Activated naive CD4-positive, alpha-beta T cell treated with anti-CD3 and anti-CD28 coated beads, Interleukin-2, amount 50 U/mL, for 24 hours (primary cell): ENCODE measurements at regions not wholly inside any gene's neighbourhood (a gene's known extent, or its start where the extent isn't known, plus 50 kb on each side); places are given as distances from the start of the nearest gene placed in this dataset.
"Not testable (repeated sequence)": the region's sequence is repeated elsewhere in the genome, so short reads cannot be mapped to it uniquely, and the experiment has no call there.

ENCODE experiments used
- H3K27ac Mint-ChIP-seq: one replicate; pipeline ENCODE4 v1.8.0; 2021; ENCODE audit warnings: mild to moderate bottlenecking, mixed read lengths
- H3K27me3 Mint-ChIP-seq: one replicate; pipeline ENCODE4 v1.8.0; 2021; ENCODE audit warnings: mixed read lengths
- H3K36me3 Mint-ChIP-seq: one replicate; pipeline ENCODE4 v1.8.0; 2021; ENCODE audit warnings: mixed read lengths
- H3K4me1 Mint-ChIP-seq: one replicate; pipeline ENCODE4 v1.8.0; 2021; ENCODE audit warnings: mixed read lengths
- H3K4me3 Mint-ChIP-seq: one replicate; pipeline ENCODE4 v1.8.0; 2021; ENCODE audit warnings: mild to moderate bottlenecking, mixed read lengths
- H3K9me3 Mint-ChIP-seq: one replicate; pipeline ENCODE4 v1.8.0; 2021; ENCODE audit warnings: mixed read lengths

GRCh38 chr9:27660148-27660547, 86.9 kb upstream of the C9orf72 start:
- no peak overlapping the region for H3K4me3 Mint-ChIP-seq
- no peaks in the 10 kb centered on the region for H3K9me3 Mint-ChIP-seq
- H3K27me3 Mint-ChIP-seq: peaks cover 6% of the 10 kb centered on the region
- H3K27ac Mint-ChIP-seq: no peak overlapping the region
- H3K36me3 Mint-ChIP-seq: no peaks in the 10 kb centered on the region
- no peaks in the 10 kb centered on the region for H3K4me1 Mint-ChIP-seq

- H3K4me1 Mint-ChIP-seq: no peaks in the 10 kb centered on the region
- no peaks in the 10 kb centered on the region for H3K9me3 Mint-ChIP-seq
- no peak overlapping the region for H3K27ac Mint-ChIP-seq
- H3K4me3 Mint-ChIP-seq: no peak overlapping the region
- H3K27me3 Mint-ChIP-seq: peaks cover 6% of the 10 kb centered on the region
- H3K36me3 Mint-ChIP-seq: no peaks in the 10 kb centered on the region
Measured at GRCh38 chr9:27663526-27663925, 90.2 kb upstream of the C9orf72 start.

GRCh38 chr9:27664121-27664779, 91.0 kb upstream of the C9orf72 start:
- Mint-ChIP-seq H3K4me1 (no peaks in the 10 kb centered on the region), H3K27me3 (peaks cover 6% of the 10 kb centered on the region), H3K4me3 (no peak overlapping the region), H3K36me3 (no peaks in the 10 kb centered on the region), H3K9me3 (no peaks in the 10 kb centered on the region), H3K27ac (no peak overlapping the region)

- H3K9me3 Mint-ChIP-seq: no peaks in the 10 kb centered on the region
- H3K4me1 Mint-ChIP-seq: no peaks in the 10 kb centered on the region
- H3K27me3 Mint-ChIP-seq: peaks cover 6% of the 10 kb centered on the region
- no peak overlapping the region for H3K27ac Mint-ChIP-seq
- no peaks in the 10 kb centered on the region for H3K36me3 Mint-ChIP-seq
- H3K4me3 Mint-ChIP-seq: no peak overlapping the region
Measured at GRCh38 chr9:27665136-27665535, 91.9 kb upstream of the C9orf72 start.

- H3K27ac Mint-ChIP-seq: no peak overlapping the region
Measured at GRCh38 chr9:27668280-27668679, 95.0 kb upstream of the C9orf72 start.

GRCh38 chr9:27671636-27672035, 98.4 kb upstream of the C9orf72 start:
- H3K27ac Mint-ChIP-seq: no peak overlapping the region
- no peak overlapping the region for H3K4me3 Mint-ChIP-seq
- H3K27me3 Mint-ChIP-seq: no peaks in the 10 kb centered on the region
- H3K36me3 Mint-ChIP-seq: no peaks in the 10 kb centered on the region
- no peaks in the 10 kb centered on the region for H3K4me1 Mint-ChIP-seq
- H3K9me3 Mint-ChIP-seq: no peaks in the 10 kb centered on the region

More at GRCh38 chr9:27668280-27668679, 95.0 kb upstream of the C9orf72 start:
- H3K27me3 Mint-ChIP-seq: peaks cover 4% of the 10 kb centered on the region
- H3K36me3 Mint-ChIP-seq: no peaks in the 10 kb centered on the region
- H3K4me1 Mint-ChIP-seq: no peaks in the 10 kb centered on the region
- no peak overlapping the region for H3K4me3 Mint-ChIP-seq
- no peaks in the 10 kb centered on the region for H3K9me3 Mint-ChIP-seq

- H3K36me3 Mint-ChIP-seq: no peaks in the 10 kb centered on the region
- no peak overlapping the region for H3K27ac Mint-ChIP-seq
- no peaks in the 10 kb centered on the region for H3K9me3 Mint-ChIP-seq
- H3K4me3 Mint-ChIP-seq: no peak overlapping the region
- no peaks in the 10 kb centered on the region for H3K4me1 Mint-ChIP-seq
- no peaks in the 10 kb centered on the region for H3K27me3 Mint-ChIP-seq
Measured at GRCh38 chr9:27672718-27673117, 99.4 kb upstream of the C9orf72 start.

GRCh38 chr9:27673641-27674040, 100.4 kb upstream of the C9orf72 start:
- no peak overlapping the region for H3K4me3 Mint-ChIP-seq
- no peaks in the 10 kb centered on the region for H3K9me3 Mint-ChIP-seq
- H3K36me3 Mint-ChIP-seq: no peaks in the 10 kb centered on the region
- H3K27ac Mint-ChIP-seq: no peak overlapping the region
- H3K4me1 Mint-ChIP-seq: no peaks in the 10 kb centered on the region
- H3K27me3 Mint-ChIP-seq: no peaks in the 10 kb centered on the region

- no peak overlapping the region for H3K4me3 Mint-ChIP-seq
- no peaks in the 10 kb centered on the region for H3K27me3 Mint-ChIP-seq
- no peaks in the 10 kb centered on the region for H3K4me1 Mint-ChIP-seq
- H3K36me3 Mint-ChIP-seq: no peaks in the 10 kb centered on the region
- H3K27ac Mint-ChIP-seq: no peak overlapping the region
- H3K9me3 Mint-ChIP-seq: no peaks in the 10 kb centered on the region
Measured at GRCh38 chr9:27675354-27675753, 102.1 kb upstream of the C9orf72 start.

GRCh38 chr9:27676827-27677226, 103.5 kb upstream of the C9orf72 start:
- Mint-ChIP-seq H3K36me3 (no peaks in the 10 kb centered on the region), H3K27me3 (no peaks in the 10 kb centered on the region), H3K4me3 (no peak overlapping the region), H3K4me1 (no peaks in the 10 kb centered on the region), H3K9me3 (no peaks in the 10 kb centered on the region), H3K27ac (no peak overlapping the region)

GRCh38 chr9:27679338-27679737, 106.1 kb upstream of the C9orf72 start:
- no peaks in the 10 kb centered on the region for H3K27me3 Mint-ChIP-seq
- H3K9me3 Mint-ChIP-seq: no peaks in the 10 kb centered on the region
- no peak overlapping the region for H3K27ac Mint-ChIP-seq
- no peaks in the 10 kb centered on the region for H3K36me3 Mint-ChIP-seq
- no peaks in the 10 kb centered on the region for H3K4me1 Mint-ChIP-seq
- H3K4me3 Mint-ChIP-seq: no peak overlapping the region

- Mint-ChIP-seq H3K27ac (no peak overlapping the region), H3K4me1 (no peaks in the 10 kb centered on the region), H3K9me3 (no peaks in the 10 kb centered on the region), H3K27me3 (no peaks in the 10 kb centered on the region), H3K36me3 (no peaks in the 10 kb centered on the region), H3K4me3 (no peak overlapping the region)
Measured at GRCh38 chr9:27683181-27683580, 109.9 kb upstream of the C9orf72 start.

GRCh38 chr9:27688954-27689353, 115.7 kb upstream of the C9orf72 start:
- H3K4me3 Mint-ChIP-seq: no peak overlapping the region
- H3K27me3 Mint-ChIP-seq: no peaks in the 10 kb centered on the region
- H3K27ac Mint-ChIP-seq: no peak overlapping the region
- H3K4me1 Mint-ChIP-seq: no peaks in the 10 kb centered on the region
- H3K36me3 Mint-ChIP-seq: no peaks in the 10 kb centered on the region
- H3K9me3 Mint-ChIP-seq: no peaks in the 10 kb centered on the region

GRCh38 chr9:27690816-27691215, 117.5 kb upstream of the C9orf72 start:
- not testable (repeated sequence) for H3K36me3 Mint-ChIP-seq, H3K4me1 Mint-ChIP-seq, H3K27me3 Mint-ChIP-seq, H3K9me3 Mint-ChIP-seq, H3K27ac Mint-ChIP-seq, H3K4me3 Mint-ChIP-seq

- H3K27ac Mint-ChIP-seq: no peak overlapping the region
- H3K27me3 Mint-ChIP-seq: peaks cover 4% of the 10 kb centered on the region
- H3K36me3 Mint-ChIP-seq: no peaks in the 10 kb centered on the region
- no peaks in the 10 kb centered on the region for H3K4me1 Mint-ChIP-seq
- H3K4me3 Mint-ChIP-seq: no peak overlapping the region
- no peaks in the 10 kb centered on the region for H3K9me3 Mint-ChIP-seq
Measured at GRCh38 chr9:27699621-27700020, 126.3 kb upstream of the C9orf72 start.

- Mint-ChIP-seq H3K9me3 (no peaks in the 10 kb centered on the region), H3K36me3 (no peaks in the 10 kb centered on the region), H3K27ac (no peak overlapping the region), H3K27me3 (peaks cover 5% of the 10 kb centered on the region), H3K4me3 (no peak overlapping the region), H3K4me1 (no peaks in the 10 kb centered on the region)
Measured at GRCh38 chr9:27701016-27701415, 127.7 kb upstream of the C9orf72 start.

GRCh38 chr9:27701587-27701986, 128.3 kb upstream of the C9orf72 start:
- no peak overlapping the region for H3K27ac Mint-ChIP-seq
- H3K4me3 Mint-ChIP-seq: no peak overlapping the region
- peaks cover 5% of the 10 kb centered on the region for H3K27me3 Mint-ChIP-seq
- no peaks in the 10 kb centered on the region for H3K9me3 Mint-ChIP-seq
- no peaks in the 10 kb centered on the region for H3K4me1 Mint-ChIP-seq
- H3K36me3 Mint-ChIP-seq: no peaks in the 10 kb centered on the region
